ENCODE measurements at regions not wholly inside any gene's neighbourhood (a gene's known extent, or its start where the extent isn't known, plus 50 kb on each side); places are given as distances from the start of the nearest gene placed in this dataset.

GRCh38 chr14:71463807-71464206 is 468.4 kb upstream of the RGS6 start:
- TF ChIP-seq CTCF (IDR thresholded peaks at IDR 0.05), result no peak
- no peak for TF ChIP-seq POLR2A (IDR thresholded peaks at IDR 0.05)

All from lower leg skin (tissue), 3 donors.